DOHH2 (cell line): ENCODE measurements at regions not wholly inside any gene's neighbourhood (a gene's known extent, or its start where the extent isn't known, plus 50 kb on each side); places are given as distances from the start of the nearest gene placed in this dataset.

Source experiments
- H3F3A ChIP-seq: fragments of 200-600 bp; sonication (generic), shearing (Covaris generic); 2 replicates; pipeline ENCODE4 v1.6.0; 2016; ENCODE audit warnings: antibody characterized with exemption, mild to moderate bottlenecking; ENCODE audit not compliant: control insufficient read depth, insufficient read depth
- H3K27ac ChIP-seq: fragments of 200-600 bp; sonication (generic); 2 replicates; pipeline ENCODE4 v1.5.1; 2014; ENCODE audit warnings: low read depth, mild to moderate bottlenecking, low read length, moderate library complexity
- H3K27me3 ChIP-seq: fragments of 200-600 bp; sonication (generic); 2 replicates; pipeline ENCODE4 v1.6.1; 2014; ENCODE audit warnings: mild to moderate bottlenecking, low read length, mixed read lengths; ENCODE audit not compliant: control insufficient read depth
- H3K36me3 ChIP-seq: fragments of 200-600 bp; sonication (generic); 2 replicates; pipeline ENCODE4 v1.6.1; 2014; ENCODE audit warnings: mild to moderate bottlenecking, low read length, moderate library complexity, mixed read lengths; ENCODE audit not compliant: control insufficient read depth
- H3K4me1 ChIP-seq: fragments of 200-600 bp; sonication (generic); 2 replicates; pipeline ENCODE4 v1.6.1; 2014; ENCODE audit warnings: mild to moderate bottlenecking, low read length, mixed read lengths; ENCODE audit not compliant: control insufficient read depth
- H3K4me2 ChIP-seq: fragments of 200-600 bp; sonication (generic); 2 replicates; pipeline ENCODE4 v1.6.0; 2014; ENCODE audit warnings: mild to moderate bottlenecking, low read length, moderate library complexity
- H3K4me3 ChIP-seq: fragments of 200-600 bp; sonication (generic); 2 replicates; pipeline ENCODE4 v1.5.1; 2014; ENCODE audit warnings: mild to moderate bottlenecking, low read length, mixed read lengths
- H3K79me2 ChIP-seq: fragments of 200-600 bp; sonication (generic); 2 replicates; pipeline ENCODE4 v1.6.1; 2014; ENCODE audit warnings: mild to moderate bottlenecking, low read length, mixed read lengths; ENCODE audit not compliant: control insufficient read depth
- H3K9me2 ChIP-seq: fragments of 200-600 bp; sonication (generic); replicated peaks from 2 replicates; pipeline ENCODE4 v1.6.1; 2014; ENCODE audit warnings: mild to moderate bottlenecking, low read length, mixed read lengths; ENCODE audit not compliant: control insufficient read depth
- H3K9me3 ChIP-seq: fragments of 200-600 bp; sonication (generic); 2 replicates; pipeline ENCODE4 v1.6.1; 2014; ENCODE audit warnings: antibody characterized with exemption, low read length, mixed read lengths; ENCODE audit not compliant: control insufficient read depth, insufficient read depth
- H4K20me1 ChIP-seq: fragments of 200-600 bp; sonication (generic); 2 replicates; pipeline ENCODE4 v1.6.0; 2014; ENCODE audit warnings: low read depth, mild to moderate bottlenecking, antibody characterized with exemption, low read length, moderate library complexity; ENCODE audit not compliant: control insufficient read depth, insufficient read depth
- CTCF ChIP-seq: fragments of 200-600 bp; sonication (generic); IDR thresholded peaks from one replicate; pipeline ENCODE4 v1.5.1; 2014; ENCODE audit warnings: antibody characterized with exemption, mild to moderate bottlenecking, low read depth, low read length; ENCODE audit not compliant: poor library complexity, severe bottlenecking
- EZH2phosphoT487 ChIP-seq: fragments of 200-600 bp; sonication (generic); IDR thresholded peaks from 2 replicates; pipeline ENCODE4 v1.6.1; 2017; ENCODE audit warnings: borderline replicate concordance, mild to moderate bottlenecking, antibody characterized with exemption, low read length, moderate library complexity, mixed read lengths

- Histone ChIP-seq H3K36me3 (no peaks in the 10 kb centered on the region), H3F3A (no peaks in the 10 kb centered on the region), H3K27me3 (no peaks in the 10 kb centered on the region), H3K4me3 (no peak overlapping the region), H4K20me1 (no peaks in the 10 kb centered on the region), H3K4me2 (no peak overlapping the region), H3K4me1 (no peaks in the 10 kb centered on the region), H3K9me3 (no peaks in the 10 kb centered on the region), H3K9me2 (no peaks in the 10 kb centered on the region), H3K27ac (no peak overlapping the region), H3K79me2 (no peaks in the 10 kb centered on the region)
- TF ChIP-seq CTCF = no peak
- no peak for TF ChIP-seq EZH2phosphoT487
Measured at GRCh38 chr6:120303527-120303926, 954.0 kb upstream of the MAN1A1 start.

DNA sequence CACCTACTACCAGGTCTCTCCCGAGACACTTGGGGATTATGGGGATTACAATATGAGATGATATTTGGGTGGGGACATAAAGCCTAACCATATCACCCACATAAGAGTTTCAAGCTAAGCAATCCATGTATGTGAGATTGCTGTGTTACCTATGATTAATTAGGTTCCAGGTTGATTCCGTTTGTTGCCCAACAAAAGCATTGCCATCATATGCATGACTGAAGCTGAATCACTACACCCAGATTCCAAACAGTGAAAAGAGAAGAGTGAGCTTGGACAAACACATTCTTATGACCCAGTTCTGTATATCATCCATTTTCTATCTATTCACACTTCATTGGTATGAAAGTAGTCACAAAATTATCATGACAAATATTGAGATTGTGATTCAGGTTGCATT, 952.5 kb upstream of the MAN1A1 start:
- Histone ChIP-seq H3K9me3 (no peaks in the 10 kb centered on the region), H3K4me3 (no peak overlapping the region), H3K36me3 (no peaks in the 10 kb centered on the region), H4K20me1 (no peaks in the 10 kb centered on the region), H3K27ac (no peak overlapping the region), H3K4me2 (no peak overlapping the region), H3K9me2 (no peaks in the 10 kb centered on the region), H3K27me3 (no peaks in the 10 kb centered on the region), H3F3A (no peaks in the 10 kb centered on the region), H3K4me1 (no peaks in the 10 kb centered on the region), H3K79me2 (no peaks in the 10 kb centered on the region)
- no peak for TF ChIP-seq EZH2phosphoT487
- no peak for TF ChIP-seq CTCF

DNA sequence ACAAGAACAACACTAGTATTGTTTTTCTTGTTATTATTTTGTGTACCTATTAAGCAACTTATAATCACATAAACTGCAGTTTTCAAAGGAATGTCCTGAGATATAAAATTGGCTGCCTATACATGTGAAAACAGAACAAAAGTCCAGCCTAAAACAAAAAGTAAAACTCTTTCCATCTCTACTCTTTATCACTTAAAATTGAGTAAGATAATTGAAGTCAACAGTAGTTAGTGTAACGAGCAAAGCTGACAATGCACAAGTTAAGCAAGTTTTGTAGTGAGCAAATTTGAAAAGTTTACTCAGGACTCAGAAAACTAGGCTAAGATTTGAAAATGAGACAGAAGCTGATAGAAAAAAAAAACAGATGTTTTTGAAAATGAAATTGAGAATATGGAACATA, 941.4 kb upstream of the MAN1A1 start:
- no peaks in the 10 kb centered on the region for H3K79me2 ChIP-seq
- TF ChIP-seq CTCF (no peak), EZH2phosphoT487 (no peak)
- no peak overlapping the region for H3K4me2 ChIP-seq
- no peaks in the 10 kb centered on the region for H3K4me1 ChIP-seq
- H3K9me3 ChIP-seq = no peaks in the 10 kb centered on the region
- H3F3A ChIP-seq = no peaks in the 10 kb centered on the region
- H3K27ac ChIP-seq = no peak overlapping the region
- H3K4me3 ChIP-seq = no peak overlapping the region
- no peaks in the 10 kb centered on the region for H4K20me1 ChIP-seq
- H3K9me2 ChIP-seq = no peaks in the 10 kb centered on the region
- no peaks in the 10 kb centered on the region for H3K36me3 ChIP-seq
- H3K27me3 ChIP-seq = no peaks in the 10 kb centered on the region

GRCh38 chr6:120282005-120282404, 932.4 kb upstream of the MAN1A1 start:
- Histone ChIP-seq H3K79me2 (no peaks in the 10 kb centered on the region), H3K27ac (no peak overlapping the region), H4K20me1 (no peaks in the 10 kb centered on the region), H3K9me2 (no peaks in the 10 kb centered on the region), H3F3A (no peaks in the 10 kb centered on the region), H3K4me2 (no peak overlapping the region), H3K27me3 (no peaks in the 10 kb centered on the region), H3K4me1 (no peaks in the 10 kb centered on the region), H3K9me3 (no peaks in the 10 kb centered on the region), H3K36me3 (no peaks in the 10 kb centered on the region), H3K4me3 (no peak overlapping the region)
- TF ChIP-seq CTCF (no peak), EZH2phosphoT487 (no peak)
